ENCODE measurements at regions not wholly inside any gene's neighbourhood (a gene's known extent, or its start where the extent isn't known, plus 50 kb on each side); places are given as distances from the start of the nearest gene placed in this dataset.

GRCh38 chr1:186620566-186621350 is 59.5 kb downstream of the PTGS2 start:
- DNase-seq (no peak), ATAC-seq (ENCODE audit: insufficient read depth, low FRiP score) (no peak)
- TF ChIP-seq, protein P1, sequence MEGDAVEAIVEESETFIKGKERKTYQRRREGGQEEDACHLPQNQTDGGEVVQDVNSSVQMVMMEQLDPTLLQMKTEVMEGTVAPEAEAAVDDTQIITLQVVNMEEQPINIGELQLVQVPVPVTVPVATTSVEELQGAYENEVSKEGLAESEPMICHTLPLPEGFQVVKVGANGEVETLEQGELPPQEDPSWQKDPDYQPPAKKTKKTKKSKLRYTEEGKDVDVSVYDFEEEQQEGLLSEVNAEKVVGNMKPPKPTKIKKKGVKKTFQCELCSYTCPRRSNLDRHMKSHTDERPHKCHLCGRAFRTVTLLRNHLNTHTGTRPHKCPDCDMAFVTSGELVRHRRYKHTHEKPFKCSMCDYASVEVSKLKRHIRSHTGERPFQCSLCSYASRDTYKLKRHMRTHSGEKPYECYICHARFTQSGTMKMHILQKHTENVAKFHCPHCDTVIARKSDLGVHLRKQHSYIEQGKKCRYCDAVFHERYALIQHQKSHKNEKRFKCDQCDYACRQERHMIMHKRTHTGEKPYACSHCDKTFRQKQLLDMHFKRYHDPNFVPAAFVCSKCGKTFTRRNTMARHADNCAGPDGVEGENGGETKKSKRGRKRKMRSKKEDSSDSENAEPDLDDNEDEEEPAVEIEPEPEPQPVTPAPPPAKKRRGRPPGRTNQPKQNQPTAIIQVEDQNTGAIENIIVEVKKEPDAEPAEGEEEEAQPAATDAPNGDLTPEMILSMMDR (IDR thresholded peaks at IDR 0.05; ENCODE audit: control extremely low read depth, extremely low read depth) = no peak
- no peak overlapping the region for H3K9ac ChIP-seq (ENCODE audit: insufficient read depth in 1 of 2, low read length in 2 of 2)
- WGBS, 2 donors = 64 to 66% methylated on average over 2 of the region's 2 CpGs
- no peaks in the 10 kb centered on the region for H3K27me3 ChIP-seq (ENCODE audit: control insufficient read depth in 3 of 3, insufficient read depth in 3 of 3, low read length in 2 of 3)
- H3K9me3 ChIP-seq (ENCODE audit: control insufficient read depth in 4 of 4, insufficient read depth in 3 of 4, low read length in 3 of 4) = no peaks in the 10 kb centered on the region
- H3K4me1 ChIP-seq (ENCODE audit: control insufficient read depth in 5 of 5, insufficient read depth in 5 of 5, low read length in 5 of 5) = no peaks in the 10 kb centered on the region
- no peak overlapping the region for H3K4me3 ChIP-seq
- no peaks in the 10 kb centered on the region for H3K36me3 ChIP-seq (ENCODE audit: control insufficient read depth in 4 of 4, insufficient read depth in 4 of 4, low read length in 4 of 4)
- peak overlapping the region in 1 of 2 donors; percentile 40 for H3K27ac ChIP-seq (ENCODE audit: low read depth in 1 of 2, low read length in 1 of 2)

DNA sequence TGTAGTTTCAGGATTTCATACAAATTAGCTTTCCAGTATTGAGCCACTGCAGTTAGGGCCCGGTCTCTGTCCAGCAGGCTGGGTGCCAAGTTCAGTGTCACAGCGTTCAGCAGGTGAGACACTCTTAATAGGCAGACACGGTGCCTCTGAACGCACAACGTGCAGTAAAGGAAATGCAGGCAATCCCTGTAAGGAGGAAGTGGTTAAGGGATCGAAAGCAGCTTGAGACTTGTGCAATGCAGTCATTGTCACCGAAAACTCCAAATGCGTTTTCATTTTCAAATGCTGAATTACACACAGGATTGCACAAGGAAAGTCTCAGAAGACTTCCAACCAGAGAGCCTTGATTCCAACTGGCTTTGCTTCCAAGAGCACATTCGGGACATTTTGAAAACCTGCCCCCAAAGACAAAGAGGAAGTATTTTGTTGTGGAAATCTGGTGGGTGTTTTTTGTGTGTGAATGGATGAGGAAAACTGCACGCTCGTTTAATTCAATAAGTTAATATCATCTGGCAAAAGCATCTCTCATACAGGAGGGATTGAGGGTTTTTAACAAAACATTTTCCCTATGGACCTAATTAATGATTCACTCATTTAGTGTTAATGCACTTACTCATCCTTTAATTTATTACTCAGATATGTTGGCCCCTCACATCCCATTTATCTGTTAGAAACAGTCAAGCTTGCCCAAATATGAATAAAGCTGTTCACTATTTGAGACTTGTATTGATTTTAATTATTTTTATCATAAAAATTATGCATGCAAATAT is 61.6 kb downstream of the PTGS2 start:
- TF ChIP-seq, protein P1 (IDR thresholded peaks at IDR 0.05; ENCODE audit: control extremely low read depth, extremely low read depth) = no peak
- DNase-seq (peak; percentile 13 to 47 (median 15)), ATAC-seq (ENCODE audit: insufficient read depth, low FRiP score) (peak; percentile 80)
- Histone ChIP-seq H3K4me3 (no peak overlapping the region), H3K9me3 (ENCODE audit: control insufficient read depth in 4 of 4, insufficient read depth in 3 of 4, low read length in 3 of 4) (peaks cover 0 to 2% (median 0%) of the 10 kb centered on the region in 4 donors), H3K9ac (ENCODE audit: insufficient read depth in 1 of 2, low read length in 2 of 2) (no peak overlapping the region), H3K27me3 (ENCODE audit: control insufficient read depth in 3 of 3, insufficient read depth in 3 of 3, low read length in 2 of 3) (no peaks in the 10 kb centered on the region), H3K36me3 (ENCODE audit: control insufficient read depth in 4 of 4, insufficient read depth in 4 of 4, low read length in 4 of 4) (no peaks in the 10 kb centered on the region), H3K27ac (ENCODE audit: low read depth in 1 of 2, low read length in 1 of 2) (peak overlapping the region in 1 of 2 donors; percentile 71), H3K4me1 (ENCODE audit: control insufficient read depth in 5 of 5, insufficient read depth in 5 of 5, low read length in 5 of 5) (no peaks in the 10 kb centered on the region)
- 12 to 19% methylated on average over 11 of the region's 11 CpGs for WGBS, 2 donors

DNA sequence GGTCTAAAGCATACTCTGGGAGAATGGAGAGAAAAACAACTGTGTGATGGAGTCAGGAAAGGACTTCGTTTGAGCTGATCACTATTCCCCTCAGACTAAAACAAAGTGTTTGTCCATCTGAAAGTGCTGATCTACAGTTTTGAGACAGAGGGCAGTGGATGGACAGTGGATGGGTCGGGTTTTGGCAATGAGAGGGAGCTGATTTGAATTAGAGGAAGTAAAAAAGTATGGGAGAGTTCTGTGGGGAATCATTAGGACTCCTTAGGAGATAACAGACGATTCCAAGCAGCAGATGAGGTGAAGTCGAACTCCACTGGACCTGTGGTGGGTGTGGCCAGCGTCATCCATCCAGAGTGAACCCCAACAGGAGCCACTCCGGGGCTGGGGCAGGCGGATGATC is 62.3 kb downstream of the PTGS2 start:
- ATAC-seq (ENCODE audit: insufficient read depth, low FRiP score) (no peak), DNase-seq (no peak)
- no peaks in the 10 kb centered on the region for H3K36me3 ChIP-seq (ENCODE audit: control insufficient read depth in 4 of 4, insufficient read depth in 4 of 4, low read length in 4 of 4)
- H3K4me1 ChIP-seq (ENCODE audit: control insufficient read depth in 5 of 5, insufficient read depth in 5 of 5, low read length in 5 of 5) = no peaks in the 10 kb centered on the region
- no peak overlapping the region for H3K4me3 ChIP-seq
- peaks cover 0 to 2% (median 0%) of the 10 kb centered on the region in 4 donors for H3K9me3 ChIP-seq (ENCODE audit: control insufficient read depth in 4 of 4, insufficient read depth in 3 of 4, low read length in 3 of 4)
- WGBS, 2 donors = 35 to 45% methylated on average over 7 of the region's 7 CpGs
- no peak overlapping the region for H3K27ac ChIP-seq (ENCODE audit: low read depth in 1 of 2, low read length in 1 of 2)
- H3K9ac ChIP-seq (ENCODE audit: insufficient read depth in 1 of 2, low read length in 2 of 2) = no peak overlapping the region
- TF ChIP-seq, protein P1 (IDR thresholded peaks at IDR 0.05; ENCODE audit: control extremely low read depth, extremely low read depth) = no peak
- no peaks in the 10 kb centered on the region for H3K27me3 ChIP-seq (ENCODE audit: control insufficient read depth in 3 of 3, insufficient read depth in 3 of 3, low read length in 2 of 3)
